ENCODE measurements at regions not wholly inside any gene's neighbourhood (a gene's known extent, or its start where the extent isn't known, plus 50 kb on each side); places are given as distances from the start of the nearest gene placed in this dataset.

GRCh38 chr2:107148496-107148895 is 262.5 kb upstream of the ST6GAL2 start:
- Histone ChIP-seq H3K9me3 (replicated peaks; ENCODE audit: control insufficient read depth, insufficient read depth, low read depth, low read length) (peaks cover 2% of the 10 kb centered on the region; the same call in 1 of the 2 replicates), H3K27ac (ENCODE audit: extremely low read depth, low read depth, low read length) (no peak overlapping the region), H4K20me1 (replicated peaks; ENCODE audit: control insufficient read depth, insufficient read depth, low read length) (no peaks in the 10 kb centered on the region), H3K9me1 (ENCODE audit: control insufficient read depth, insufficient read depth, low read length) (no peaks in the 10 kb centered on the region), H3K36me3 (ENCODE audit: control insufficient read depth, insufficient read depth, low read length) (no peaks in the 10 kb centered on the region), H3K4me2 (ENCODE audit: insufficient read depth, low read length) (no peak overlapping the region), H3K27me3 (ENCODE audit: control insufficient read depth in 2 of 2, insufficient read depth in 2 of 2, low read length in 2 of 2) (no peaks in the 10 kb centered on the region), H3K4me3 (no peak overlapping the region), H3K4me1 (replicated peaks in 1 of 2; ENCODE audit: control insufficient read depth in 2 of 2, insufficient read depth in 2 of 2, low read length in 2 of 2) (no peaks in the 10 kb centered on the region), H3K9ac (ENCODE audit: insufficient read depth in 1 of 2, low read depth in 2 of 2, low read length in 2 of 2) (no peak overlapping the region), H3K79me2 (ENCODE audit: control insufficient read depth, insufficient read depth, low read length) (no peaks in the 10 kb centered on the region), H2AFZ (ENCODE audit: low read depth, low read length) (no peak overlapping the region)
- CTCF ChIA-PET (ENCODE audit: low intra/inter-chr PET ratio): no interaction called here
- no peak for FAIRE-seq
- in situ Hi-C loops (cut with MboI) (no loop called here), intact Hi-C loops (cut with micrococcal nuclease) (no loop called here)
- no peak for DNase-seq (ENCODE audit: extremely low read depth in 1 of 4, low spot score in 3 of 4)
- WGBS (ENCODE audit: insufficient coverage, low coverage, missing lambda C conversion rate): 0% methylated on average over 3 of the region's 3 CpGs
- no TSS peak for BruUV-seq (replicated peaks)
- ATAC-seq: no peak
- POLR2A ChIA-PET: interaction anchor here (0.5 to 0.7 kb wide), 2 partner anchors 168 to 1695 kb away, joined by 3 read pairs; no protein-coding TSS in a partner anchor
- TF ChIP-seq ZBTB40 (IDR thresholded peaks at IDR 0.05): no peak
- no peak for TF ChIP-seq ZBTB40 (CRISPR knock-in tag; IDR thresholded peaks at IDR 0.05)
- TF ChIP-seq JUNB (CRISPR knock-in tag; conservative IDR thresholded peaks at IDR 0.05): no peak
- no peak for TF ChIP-seq ZNF655 (CRISPR knock-in tag; IDR thresholded peaks at IDR 0.05)
- TF ChIP-seq SMARCB1 (IDR thresholded peaks at IDR 0.05; ENCODE audit: insufficient read length, low read depth): no peak
- no peak for TF ChIP-seq MYC (IDR thresholded peaks at IDR 0.05; ENCODE audit: low read depth, low read length)
- no peak for TF ChIP-seq MYC (CRISPR knock-in tag; IDR thresholded peaks at IDR 0.05; ENCODE audit: borderline replicate concordance, low read depth)
- TF ChIP-seq FIP1L1 (IDR thresholded peaks at IDR 0.05; ENCODE audit: low read depth, low read length, poor library complexity, severe bottlenecking): no peak
- no peak for TF ChIP-seq BRD4 (IDR thresholded peaks at IDR 0.05)
- TF ChIP-seq RUNX1 (IDR thresholded peaks at IDR 0.05; ENCODE audit: low read depth): no peak
- no peak for TF ChIP-seq PCBP2 (IDR thresholded peaks at IDR 0.05; ENCODE audit: low read depth, low read length, poor library complexity, severe bottlenecking)
- TF ChIP-seq GTF2F1 (IDR thresholded peaks at IDR 0.05; ENCODE audit: low read depth, low read length): no peak
- no peak for TF ChIP-seq ADNP (tag; IDR thresholded peaks at IDR 0.05)

All from K562 (cell line).